Transverse colon (tissue), 4 donors: ENCODE measurements at regions not wholly inside any gene's neighbourhood (a gene's known extent, or its start where the extent isn't known, plus 50 kb on each side); places are given as distances from the start of the nearest gene placed in this dataset.

ENCODE experiments used
- DNase-seq: peaks from one replicate; pipeline ENCODE4 v3.0.0-alpha.2; 2019
- H3K27ac ChIP-seq, 4 donors: fragments of 200-600 bp; sonication (generic); 2 replicates each; pipeline ENCODE4 v1.5.1; 2016 to 2018; ENCODE audit warnings: inconsistent platforms in 4 of 4
- H3K27me3 ChIP-seq: fragments of 200-600 bp; sonication (generic); 2 replicates; pipeline ENCODE4 v1.5.1; 2017; ENCODE audit warnings: inconsistent platforms
- H3K36me3 ChIP-seq, 4 donors: fragments of 200-600 bp; sonication (generic); 2 replicates each; pipeline ENCODE4 v1.5.1; 2017 to 2019; ENCODE audit warnings: inconsistent platforms in 4 of 4
- H3K4me1 ChIP-seq, 4 donors: fragments of 200-600 bp; sonication (generic); 2 replicates each; pipeline ENCODE4 v1.5.1; 2017 to 2020; ENCODE audit warnings: inconsistent platforms in 4 of 4
- H3K4me3 ChIP-seq, 4 donors: fragments of 200-600 bp; sonication (generic); 1 replicate in 1 of 4; 2 replicates in 3 of 4; pipeline versions ENCODE4 v1.5.1 to v1.6.1; 2017 to 2019; ENCODE audit warnings: inconsistent platforms in 4 of 4
- H3K9me3 ChIP-seq, 2 donors: fragments of 200-600 bp; sonication (generic); 2 replicates each; pipeline ENCODE4 v1.5.1; 2017 to 2019; ENCODE audit warnings: inconsistent platforms in 2 of 2
- CTCF ChIP-seq, 5 experiments: fragments of 200-600 bp in 3 of 5; fragments of 450-650 bp in 2 of 5; sonication (generic) in 3 of 5; IDR thresholded peaks; 1 replicate in 2 of 5; 2 replicates in 3 of 5; pipeline ENCODE4 v1.5.1; 2016 to 2017; ENCODE audit warnings: antibody characterized with exemption in 5 of 5, inconsistent platforms in 3 of 5, mild to moderate bottlenecking in 2 of 5, moderate library complexity in 1 of 5
- EP300 ChIP-seq: sonication (generic); formaldehyde crosslinking; IDR thresholded peaks from one replicate; pipeline ENCODE4 v1.6.1; 2017; ENCODE audit warnings: antibody characterized with exemption, low read depth
- POLR2A ChIP-seq: fragments of 450-650 bp; IDR thresholded peaks from one replicate; pipeline ENCODE4 v1.6.1; 2016; ENCODE audit warnings: antibody characterized with exemption, mild to moderate bottlenecking, moderate library complexity
- POLR2AphosphoS5 ChIP-seq, 3 donors: sonication (generic); formaldehyde crosslinking; IDR thresholded peaks; one replicate each; pipeline ENCODE4 v1.6.1; 2016; ENCODE audit warnings: antibody characterized with exemption in 3 of 3
- WGBS, 2 donors: methylation state at CpG; one replicate each; pipeline ENCODE4 v1.1.5; 2018; ENCODE audit warnings: low coverage in 1 of 2; 5-methylcytosine and 5-hydroxymethylcytosine counted together
- in situ Hi-C, 4 donors: fragments of 200-750 bp; cut with MboI; loops; one replicate each; pipeline versions ENCODE4 v1.15.0 to v1.15.1; 2017; ENCODE audit warnings: low sequenced_read_pairs in 3 of 4, low pct_ligation_motif_present in 1 of 4, low pct_unique_long_range_greater_than_20kb in 1 of 4
- intact Hi-C: fragments of 100-400 bp; cut with DNase I; formaldehyde crosslinking; loops from one replicate; pipeline ENCODE4 v1.15.1; 2023; ENCODE audit warnings: low total_unique reads

- H3K27me3 ChIP-seq: no peaks in the 10 kb centered on the region
- peaks cover 0 to 3% of the 10 kb centered on the region in 2 donors for H3K9me3 ChIP-seq
- TF ChIP-seq CTCF (IDR thresholded peaks at IDR 0.05) (no peak), POLR2AphosphoS5 (IDR thresholded peaks at IDR 0.05) (no peak), EP300 (no peak), POLR2A (no peak)
- WGBS, 2 donors: 78 to 86% methylated on average over 7 of the region's 7 CpGs
- intact Hi-C loops: no loop called here
- DNase-seq: no peak
- H3K4me3 ChIP-seq: no peak overlapping the region
- in situ Hi-C loops: no loop called here
- H3K27ac ChIP-seq: no peak overlapping the region
- H3K4me1 ChIP-seq: no peaks in the 10 kb centered on the region
- no peaks in the 10 kb centered on the region for H3K36me3 ChIP-seq
Measured at GRCh38 chr12:127791217-127791616, 475.8 kb upstream of the TMEM132C start.

- in situ Hi-C loops: no loop called here
- no peak for TF ChIP-seq POLR2AphosphoS5 (IDR thresholded peaks at IDR 0.05)
- no peak for TF ChIP-seq POLR2A
- no peak for TF ChIP-seq EP300
- TF ChIP-seq CTCF (IDR thresholded peaks at IDR 0.05): no peak
- Histone ChIP-seq H3K4me3 (no peak overlapping the region), H3K27ac (no peak overlapping the region), H3K9me3 (peaks cover 0 to 3% of the 10 kb centered on the region in 2 donors), H3K4me1 (no peaks in the 10 kb centered on the region), H3K36me3 (no peaks in the 10 kb centered on the region), H3K27me3 (no peaks in the 10 kb centered on the region)
- intact Hi-C loops: no loop called here
- no peak for DNase-seq
- 67 to 78% methylated on average over 2 to 3 of the region's 3 CpGs for WGBS, 2 donors
Measured at GRCh38 chr12:127797918-127798317, 469.1 kb upstream of the TMEM132C start.

GRCh38 chr12:127802271-127802670 is 464.7 kb upstream of the TMEM132C start:
- intact Hi-C loops: no loop called here
- Histone ChIP-seq H3K27me3 (no peaks in the 10 kb centered on the region), H3K27ac (no peak overlapping the region), H3K4me3 (no peak overlapping the region), H3K4me1 (no peaks in the 10 kb centered on the region), H3K9me3 (no peaks in the 10 kb centered on the region), H3K36me3 (no peaks in the 10 kb centered on the region)
- in situ Hi-C loops: no loop called here
- no peak for TF ChIP-seq POLR2A
- TF ChIP-seq POLR2AphosphoS5 (IDR thresholded peaks at IDR 0.05): no peak
- TF ChIP-seq CTCF (IDR thresholded peaks at IDR 0.05): no peak
- TF ChIP-seq EP300: no peak
- no peak for DNase-seq
- 92% methylated on average over 6 of the region's 6 CpGs for WGBS, 2 donors

- Histone ChIP-seq H3K36me3 (no peaks in the 10 kb centered on the region), H3K27ac (no peak overlapping the region), H3K4me3 (no peak overlapping the region), H3K27me3 (no peaks in the 10 kb centered on the region), H3K4me1 (no peaks in the 10 kb centered on the region), H3K9me3 (no peaks in the 10 kb centered on the region)
- in situ Hi-C loops: no loop called here
- intact Hi-C loops: no loop called here
- DNase-seq: no peak
- no peak for TF ChIP-seq CTCF (IDR thresholded peaks at IDR 0.05)
- TF ChIP-seq POLR2AphosphoS5 (IDR thresholded peaks at IDR 0.05): no peak
- TF ChIP-seq POLR2A: no peak
- TF ChIP-seq EP300: no peak
- 46 to 52% methylated on average over 3 of the region's 3 CpGs for WGBS, 2 donors
Measured at GRCh38 chr12:127803545-127803944, 463.4 kb upstream of the TMEM132C start.
